HL-60 (cell line): ENCODE measurements at regions not wholly inside any gene's neighbourhood (a gene's known extent, or its start where the extent isn't known, plus 50 kb on each side); places are given as distances from the start of the nearest gene placed in this dataset.

Experiments used
- CTCF ChIP-seq: IDR thresholded peaks from one replicate; pipeline ENCODE4 v1.5.1; 2011; ENCODE audit warnings: low read length, control low read depth, inconsistent platforms; ENCODE audit not compliant: insufficient read depth
- POLR2AphosphoS5 ChIP-seq: IDR thresholded peaks from 2 replicates; pipeline ENCODE4 v1.6.1; 2012; ENCODE audit warnings: low read depth

GRCh38 chr20:50313522-50313820, 122.8 kb downstream of the CEBPB start:
- TF ChIP-seq CTCF (no peak), POLR2AphosphoS5 (no peak)
